ENCODE measurements at regions not wholly inside any gene's neighbourhood (a gene's known extent, or its start where the extent isn't known, plus 50 kb on each side); places are given as distances from the start of the nearest gene placed in this dataset.

GRCh38 chr7:156119771-156120170, 307.5 kb upstream of the SHH start:
- DNase-seq, result no peak

GRCh38 chr7:156118248-156118645, 306.0 kb upstream of the SHH start:
- DNase-seq, result no peak

GRCh38 chr7:156117542-156118247, 305.4 kb upstream of the SHH start:
- no peak for DNase-seq

GRCh38 chr7:156116514-156117215, 304.4 kb upstream of the SHH start:
- no peak for DNase-seq

- no peak for DNase-seq
Measured at GRCh38 chr7:156115582-156115981, 303.3 kb upstream of the SHH start.

- DNase-seq, result no peak
Measured at GRCh38 chr7:156113731-156114130, 301.5 kb upstream of the SHH start.

- DNase-seq, result no peak
Measured at GRCh38 chr7:156109988-156110387, 297.7 kb upstream of the SHH start.

- no peak for DNase-seq
Measured at GRCh38 chr7:156109076-156109475, 296.8 kb upstream of the SHH start.

- no peak for DNase-seq
Measured at GRCh38 chr7:156107957-156108356, 295.7 kb upstream of the SHH start.

- DNase-seq, result no peak
Measured at GRCh38 chr7:156106107-156106426, 293.8 kb upstream of the SHH start.

- no peak for DNase-seq
Measured at GRCh38 chr7:156105337-156106106, 293.3 kb upstream of the SHH start.

GRCh38 chr7:156104501-156105336, 292.5 kb upstream of the SHH start:
- no peak for DNase-seq

GRCh38 chr7:156102267-156102666, 290.0 kb upstream of the SHH start:
- DNase-seq, result no peak

- no peak for DNase-seq
Measured at GRCh38 chr7:156101355-156101754, 289.1 kb upstream of the SHH start.

- no peak for DNase-seq
Measured at GRCh38 chr7:156100086-156100485, 287.8 kb upstream of the SHH start.

- no peak for DNase-seq
Measured at GRCh38 chr7:156099085-156099484, 286.8 kb upstream of the SHH start.

- peak; percentile 17 for DNase-seq
Measured at GRCh38 chr7:156096771-156097538, 284.7 kb upstream of the SHH start.

GRCh38 chr7:156095908-156096539, 283.8 kb upstream of the SHH start:
- DNase-seq, result no peak

- no peak for DNase-seq
Measured at GRCh38 chr7:156094350-156095146, 282.3 kb upstream of the SHH start.

- DNase-seq, result no peak
Measured at GRCh38 chr7:156092307-156092706, 280.0 kb upstream of the SHH start.

Data from dermis blood vessel endothelial cell (primary cell).